HG03095 (cell line): ENCODE measurements at regions not wholly inside any gene's neighbourhood (a gene's known extent, or its start where the extent isn't known, plus 50 kb on each side); places are given as distances from the start of the nearest gene placed in this dataset.
"Not testable (repeated sequence)": the region's sequence is repeated elsewhere in the genome, so short reads cannot be mapped to it uniquely, and the experiment has no call there.

Experiments
- ATAC-seq: cut with Tn5 transposase; IDR thresholded peaks from one replicate; pipeline ENCODE4 v1.9.1; 2021; ENCODE audit warnings: moderate library complexity; ENCODE audit not compliant: unreplicated experiment

DNA sequence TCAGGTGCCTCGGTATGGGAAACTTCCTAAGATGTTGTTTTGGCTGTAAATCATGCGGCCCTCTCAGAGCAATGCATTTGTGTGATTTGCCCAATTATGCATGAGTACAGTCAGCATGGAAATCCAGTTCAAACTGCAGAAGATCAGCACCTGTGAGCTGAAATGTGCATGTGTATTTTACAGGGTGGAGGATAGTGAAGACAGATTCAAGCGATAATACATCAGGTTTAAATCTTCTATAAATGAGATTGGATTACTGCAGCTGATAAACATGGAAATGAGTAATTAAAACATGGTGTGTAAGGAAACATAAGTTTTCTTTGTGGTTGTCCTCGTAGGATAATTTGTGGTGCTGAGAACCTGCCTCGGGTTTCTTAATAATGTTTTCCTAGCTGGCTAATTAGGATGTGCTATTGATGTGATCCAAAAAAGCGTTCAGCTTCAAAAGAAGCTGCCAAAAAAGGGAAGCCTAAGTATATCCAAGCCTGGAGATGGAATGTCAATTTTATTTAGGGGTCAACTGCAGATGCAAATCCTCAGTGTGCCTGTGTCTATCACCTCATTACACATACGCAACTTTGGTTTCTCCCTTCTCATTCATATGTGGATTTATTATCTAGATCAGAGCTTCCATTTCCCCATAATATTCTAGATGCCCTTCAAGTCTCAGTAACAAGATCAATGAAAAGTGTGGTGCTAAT is 117.1 kb upstream of the CCDC28A start:
- no peak for ATAC-seq

DNA sequence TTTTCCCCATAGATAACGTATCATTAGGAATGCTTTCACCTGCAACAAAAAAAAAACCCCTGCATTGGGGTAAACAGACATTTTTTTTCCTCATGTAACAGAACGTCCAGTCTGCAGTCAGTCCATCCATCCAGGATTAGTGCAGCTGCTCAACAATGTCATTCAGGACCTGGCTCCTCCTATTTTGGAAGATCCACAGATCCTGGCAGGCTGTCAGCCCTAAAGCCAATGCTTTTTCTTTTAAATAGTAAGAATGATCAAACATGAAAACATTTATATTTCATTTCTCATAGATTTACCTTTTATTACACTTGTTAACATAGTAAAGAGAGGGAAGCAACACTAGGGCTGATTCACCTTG is 116.5 kb upstream of the CCDC28A start:
- ATAC-seq = no peak

DNA sequence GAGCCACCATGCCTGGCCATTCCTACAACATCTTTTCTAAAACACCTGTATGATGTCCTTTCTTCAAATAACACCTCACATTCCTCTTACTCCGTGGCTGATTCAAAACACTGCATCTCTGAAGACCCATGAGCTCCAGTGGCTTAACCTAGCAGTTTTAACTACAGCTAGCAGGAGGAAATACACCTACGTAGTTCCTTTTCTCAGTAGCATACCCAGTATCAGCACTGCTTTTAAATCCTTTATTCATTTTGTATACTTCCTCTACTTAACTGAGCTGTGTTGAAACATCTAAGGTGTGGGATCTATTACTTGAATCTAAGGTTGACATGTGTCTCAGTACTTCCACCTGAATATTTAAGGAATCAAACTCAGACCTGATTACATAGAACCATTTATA is 113.6 kb upstream of the CCDC28A start:
- no peak for ATAC-seq

DNA sequence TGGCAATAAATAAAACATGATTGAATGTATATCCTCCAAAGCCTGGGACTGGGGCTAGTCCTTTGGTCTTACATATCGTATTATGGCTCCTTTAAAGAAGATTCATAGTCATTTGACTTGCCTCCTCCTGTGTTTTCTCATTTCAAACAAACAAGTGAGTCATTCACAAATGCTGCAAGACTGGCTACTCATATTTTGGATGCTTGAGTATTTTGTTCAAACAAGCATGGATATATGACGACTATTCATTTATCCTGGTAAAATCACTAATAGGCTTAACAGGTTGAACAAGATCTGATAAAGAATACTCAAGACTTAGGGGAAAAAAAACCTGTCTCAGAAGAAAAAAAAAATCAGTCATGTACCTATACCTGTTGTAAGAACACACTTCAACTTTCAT is 111.1 kb upstream of the CCDC28A start:
- ATAC-seq = no peak

DNA sequence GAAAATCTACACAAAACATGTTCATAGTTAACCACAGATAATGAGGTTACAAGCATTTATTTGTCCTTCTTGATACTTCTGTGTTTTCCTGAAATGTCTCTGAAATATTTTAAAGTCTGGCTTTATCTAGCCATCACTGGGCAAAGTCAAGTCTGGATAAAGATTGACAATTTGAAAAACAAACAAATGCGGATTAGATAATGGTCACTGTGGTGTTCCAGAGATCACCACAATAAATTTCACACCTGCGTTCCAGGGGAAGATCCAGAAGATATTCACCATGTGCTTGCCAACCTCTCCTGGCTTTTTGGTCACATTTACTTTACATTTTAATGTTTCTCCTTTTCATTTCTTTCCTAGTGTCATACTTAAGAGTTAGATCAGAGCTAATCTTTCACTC is 109.7 kb upstream of the CCDC28A start:
- no peak for ATAC-seq

DNA sequence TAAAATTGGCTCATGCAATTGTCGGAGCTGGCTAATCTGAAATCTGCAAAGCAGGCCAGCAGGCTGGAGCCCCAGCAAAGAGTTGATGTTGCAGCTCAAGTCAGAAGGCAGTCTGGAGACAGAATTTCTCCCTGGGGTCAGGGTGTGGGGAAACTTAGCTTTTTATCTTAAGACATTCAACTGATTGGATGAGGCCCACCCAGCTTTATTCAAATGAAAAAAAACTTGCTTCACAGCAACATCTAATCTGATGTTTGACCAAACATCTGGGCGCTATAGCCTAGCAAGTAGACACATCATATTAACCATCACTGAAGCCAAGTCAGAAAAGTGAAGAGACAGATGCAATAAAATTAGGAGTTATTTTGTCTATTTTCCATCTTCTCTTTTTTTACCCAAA is 108.8 kb upstream of the CCDC28A start:
- no peak for ATAC-seq

DNA sequence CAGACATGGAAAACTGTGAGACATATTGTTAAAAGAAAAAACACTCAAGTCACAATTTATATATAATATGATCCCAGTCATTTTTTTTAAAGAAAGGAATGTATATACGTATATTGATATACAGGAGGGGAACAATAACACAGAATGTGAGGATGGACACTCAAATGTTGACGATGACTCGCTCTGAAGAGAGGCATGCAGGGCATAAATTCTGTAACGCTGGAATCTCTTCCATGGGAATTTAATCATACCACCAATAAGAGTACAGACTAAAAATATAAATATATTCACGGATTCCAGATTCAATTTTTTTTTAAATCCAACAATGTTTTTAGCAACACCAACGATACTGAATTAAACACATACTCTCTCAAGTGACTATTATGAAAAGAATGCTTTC is 106.9 kb upstream of the CCDC28A start:
- no peak for ATAC-seq

DNA sequence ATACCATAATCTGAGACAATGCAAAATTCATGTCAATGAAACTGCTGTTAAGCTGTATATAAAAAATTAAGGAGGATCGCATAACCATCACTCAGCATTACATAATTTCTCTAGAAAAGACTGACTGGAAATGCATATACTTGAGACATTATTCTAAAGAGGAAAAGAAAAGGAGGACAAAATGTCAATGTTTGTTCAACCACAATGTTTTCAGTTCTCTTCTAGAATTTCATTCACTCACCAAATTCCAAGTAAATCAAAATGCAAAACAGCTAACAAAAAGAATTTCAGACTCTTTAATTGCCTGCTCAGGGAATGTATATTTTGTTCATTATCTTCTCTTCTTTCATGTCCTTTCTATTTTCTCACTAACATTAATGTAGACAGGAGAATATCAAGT is 106.2 kb upstream of the CCDC28A start:
- no peak for ATAC-seq

DNA sequence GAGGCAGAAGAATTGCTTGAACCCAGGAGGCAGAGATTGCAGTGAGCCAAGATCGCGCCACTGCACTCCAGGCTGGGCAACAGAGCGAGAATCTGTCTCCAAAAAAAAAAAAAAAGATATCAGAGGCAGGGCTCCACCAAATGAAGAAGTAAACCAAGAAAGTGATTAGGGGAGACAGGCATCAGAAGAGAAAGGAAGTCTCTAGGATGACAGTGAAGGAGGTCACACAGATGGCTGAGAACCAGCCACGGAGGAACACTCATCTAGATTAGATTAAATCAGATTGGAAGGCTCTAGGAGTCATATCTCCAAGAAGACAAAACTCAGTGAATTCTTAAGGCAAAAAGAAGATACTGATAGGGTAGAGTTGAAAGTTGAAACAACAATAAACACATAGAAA is 102.2 kb upstream of the CCDC28A start:
- no peak for ATAC-seq

DNA sequence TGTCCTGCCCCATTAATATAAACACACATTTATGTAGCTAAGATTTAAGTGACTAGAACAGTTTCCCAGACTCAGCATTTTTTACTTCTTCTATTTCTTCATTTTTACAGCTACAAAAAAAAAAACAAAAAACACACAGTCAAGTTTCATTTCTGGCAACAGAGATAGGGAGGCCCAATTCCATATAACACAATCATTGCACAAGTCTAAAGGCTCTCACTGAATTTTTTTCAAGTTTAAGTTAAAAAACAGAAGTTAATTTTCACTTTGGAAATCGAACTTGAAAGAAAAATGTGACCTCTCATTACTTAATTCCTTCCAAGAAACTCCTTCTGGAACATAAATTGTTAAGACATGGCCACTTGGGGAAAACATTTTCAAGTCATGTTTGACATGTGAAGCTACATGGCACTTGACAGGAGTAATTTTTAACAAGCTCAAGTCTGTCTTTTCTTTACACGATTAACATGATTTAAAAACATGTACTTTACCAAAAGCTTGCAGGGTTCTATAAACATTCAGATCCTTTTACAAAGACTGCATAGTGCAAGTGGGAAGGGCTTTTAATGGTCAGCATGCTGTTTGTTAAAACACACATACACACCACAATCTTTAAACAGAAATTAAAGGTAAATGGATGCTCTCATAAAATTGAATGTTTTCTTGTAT is 100.1 kb upstream of the CCDC28A start:
- ATAC-seq = no peak

DNA sequence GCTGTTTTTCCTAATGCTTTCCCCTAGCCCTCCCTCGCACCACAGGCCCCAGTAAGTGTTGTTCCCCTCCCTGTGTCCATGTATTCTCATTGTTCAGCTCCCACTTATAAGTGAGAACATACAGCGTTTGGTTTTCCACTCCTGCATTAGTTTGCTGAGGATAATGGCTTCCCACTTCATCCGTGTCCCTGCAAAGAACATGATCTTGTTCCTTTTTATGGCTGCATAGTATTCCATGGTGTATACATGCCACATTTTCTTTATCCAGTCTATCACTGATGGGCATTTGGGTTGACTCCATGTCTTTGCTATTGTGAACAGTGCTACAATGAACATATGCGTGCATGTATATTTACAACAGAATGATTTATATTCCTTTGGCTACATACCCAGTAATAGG is 99.1 kb upstream of the CCDC28A start:
- ATAC-seq = not testable (repeated sequence)

DNA sequence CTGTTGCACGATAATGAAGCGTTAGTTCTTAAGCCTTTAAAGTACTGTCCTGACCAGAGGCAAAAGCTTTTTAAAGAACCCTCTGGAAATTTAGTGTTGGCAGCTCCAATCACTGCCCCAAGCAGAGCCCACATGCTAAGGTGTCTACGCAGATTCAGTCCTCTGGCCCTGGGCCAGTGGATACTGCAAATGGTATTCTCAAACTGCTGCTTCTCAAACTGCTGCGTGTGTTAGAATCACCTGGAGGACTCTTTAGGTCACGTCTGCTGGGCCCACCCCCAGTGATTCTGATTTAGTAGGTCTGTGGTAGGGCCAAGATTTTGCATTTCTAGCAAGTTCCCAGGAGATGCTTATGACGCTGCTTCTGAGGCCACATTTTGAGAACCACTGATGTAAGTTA is 96.0 kb upstream of the CCDC28A start:
- no peak for ATAC-seq

DNA sequence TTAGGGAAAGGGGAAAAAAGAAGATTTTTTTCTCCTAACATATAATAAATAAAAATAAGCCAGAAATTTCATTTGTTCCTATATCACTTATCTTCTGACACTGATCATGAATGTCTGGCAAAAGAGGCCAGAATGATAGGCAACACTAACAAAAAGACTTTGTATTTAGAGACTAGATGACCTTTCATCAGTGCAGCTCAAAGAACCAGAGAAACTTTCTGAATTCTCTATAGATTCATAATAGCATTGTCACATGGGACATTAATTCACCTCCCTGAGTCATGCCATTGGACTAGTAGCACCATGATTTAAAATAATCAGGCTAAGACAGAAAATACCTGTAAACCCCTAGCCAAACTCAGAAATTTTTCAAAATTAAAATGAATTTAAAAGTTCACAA is 95.4 kb upstream of the CCDC28A start:
- no peak for ATAC-seq

DNA sequence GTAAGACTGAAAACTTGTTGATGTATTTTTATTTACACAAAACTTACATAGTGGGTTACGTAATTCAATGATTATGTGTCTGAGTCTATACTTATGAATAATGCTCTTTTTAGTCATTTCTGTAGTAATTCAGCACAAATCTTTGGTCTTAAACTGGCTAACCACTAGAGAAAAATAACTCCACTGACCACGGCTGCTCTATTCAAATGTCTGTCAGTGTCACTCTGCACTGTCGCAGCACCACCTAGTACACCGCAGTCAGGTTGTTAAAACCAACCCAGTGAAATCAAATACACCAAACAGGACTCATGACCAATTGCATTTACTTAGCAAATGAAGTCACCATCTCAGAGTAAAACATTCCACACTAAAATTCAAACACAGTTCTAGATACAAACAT is 93.5 kb upstream of the CCDC28A start:
- no peak for ATAC-seq

DNA sequence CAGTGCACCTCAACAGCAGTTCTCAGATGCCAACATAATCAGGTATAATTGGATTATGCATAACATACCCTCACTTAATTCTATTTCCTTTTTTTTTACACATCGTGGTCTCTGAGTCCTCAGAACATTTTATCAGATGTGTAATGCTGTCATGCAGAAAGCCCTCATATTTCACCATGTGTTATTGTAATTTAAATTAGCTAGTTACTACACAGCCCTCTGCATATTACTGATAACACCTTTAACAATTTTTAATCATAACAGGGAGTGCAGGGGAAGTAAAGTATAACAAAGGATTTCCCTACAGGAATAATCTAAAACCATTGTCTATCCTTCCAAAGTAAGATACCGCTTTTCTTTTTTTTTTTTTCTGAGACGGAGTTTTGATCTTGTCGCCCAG is 91.9 kb upstream of the CCDC28A start:
- ATAC-seq = no peak

DNA sequence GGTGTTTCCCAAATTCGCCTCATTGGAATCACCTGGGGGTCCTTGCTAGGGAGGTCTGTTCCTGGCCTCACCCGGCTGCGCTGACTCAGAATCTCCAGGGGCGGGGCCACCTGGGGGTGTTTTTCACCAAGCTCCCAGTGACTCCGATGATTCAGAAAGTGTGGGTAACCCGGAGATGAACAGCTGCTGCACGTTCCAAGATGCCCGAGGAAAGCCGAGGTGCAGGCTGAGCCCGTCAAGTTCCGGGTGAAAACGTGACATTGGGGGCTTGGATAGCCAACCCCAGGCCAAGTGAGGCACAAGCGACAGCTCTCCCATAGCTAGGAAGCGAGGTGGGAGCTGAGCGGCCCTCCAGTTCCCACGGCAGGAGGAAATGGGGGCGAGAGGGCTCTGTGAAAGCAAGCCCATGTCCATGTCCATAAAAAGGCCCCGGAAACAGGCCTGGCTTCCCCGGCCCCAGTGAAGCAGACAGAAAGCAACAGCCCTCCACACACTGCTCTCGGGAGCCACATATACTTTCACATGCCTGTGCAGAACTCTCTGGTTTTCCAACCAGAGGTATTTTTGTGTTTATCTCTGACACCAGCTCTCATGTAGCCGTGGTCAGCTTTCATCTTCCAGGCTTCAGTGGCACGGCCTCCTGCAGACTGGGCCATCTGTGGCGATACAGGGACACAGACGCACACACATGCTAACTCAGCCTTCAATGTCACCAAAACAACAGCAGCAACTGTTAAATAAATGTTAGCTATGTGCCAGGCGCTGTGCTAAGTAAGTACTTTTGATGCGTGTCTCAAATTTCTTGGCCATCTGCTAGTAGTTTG is 90.7 kb upstream of the CCDC28A start:
- no peak for ATAC-seq

DNA sequence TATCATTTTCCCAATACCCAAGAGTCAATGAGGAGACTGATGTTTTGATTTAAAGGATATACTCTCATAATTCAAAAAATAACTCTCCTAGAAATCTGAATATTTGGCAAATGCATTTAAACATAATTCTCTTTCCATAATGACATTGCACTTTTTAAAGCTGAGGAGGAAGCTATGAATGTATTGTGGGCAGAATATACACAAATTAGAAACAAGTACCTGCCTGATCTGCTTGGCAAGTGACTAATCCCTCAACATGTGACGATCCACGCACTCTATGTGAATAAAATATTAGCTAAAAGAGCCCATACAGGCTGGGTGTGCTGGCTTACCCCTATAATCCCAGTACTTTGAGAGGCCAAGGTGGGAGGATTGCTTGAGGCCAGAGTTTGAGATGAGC is 88.3 kb upstream of the CCDC28A start:
- ATAC-seq = no peak

DNA sequence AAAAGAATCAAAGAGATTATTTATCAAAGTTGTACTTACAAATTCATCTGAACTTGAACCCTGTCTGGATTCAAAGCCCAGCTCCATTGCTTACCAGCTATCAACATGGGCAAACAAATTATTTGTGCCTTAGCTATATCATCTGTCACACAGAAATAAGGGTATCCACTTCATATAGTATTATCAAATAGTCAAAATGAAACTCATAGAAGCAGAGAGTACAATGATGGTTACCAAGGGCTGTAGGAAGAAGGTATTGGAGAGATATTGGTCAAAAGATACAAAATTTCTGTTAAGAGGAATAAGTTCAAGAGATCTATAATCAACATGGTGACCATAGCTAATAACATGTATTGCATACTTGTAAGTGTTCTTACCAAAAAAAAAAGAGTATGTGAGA is 87.8 kb upstream of the CCDC28A start:
- ATAC-seq = no peak

DNA sequence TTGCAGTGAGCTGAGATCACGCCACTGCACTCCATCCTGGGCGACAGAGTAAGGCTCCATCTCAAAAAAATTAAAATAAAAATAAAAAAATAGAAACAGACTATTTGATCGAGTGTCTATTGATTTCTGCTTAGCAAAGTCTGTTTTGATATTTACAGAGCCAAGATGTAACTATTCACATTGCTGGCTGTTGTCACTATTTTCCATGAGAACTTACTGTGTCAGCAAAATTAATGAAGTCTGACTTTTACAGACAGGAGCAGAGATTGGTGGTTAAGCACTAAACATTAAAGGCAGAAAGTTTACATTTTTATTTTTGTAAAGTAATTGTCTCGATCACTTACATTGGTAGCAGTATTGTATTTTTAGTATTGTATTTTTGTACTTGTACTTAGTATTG is 85.0 kb upstream of the CCDC28A start:
- no peak for ATAC-seq

DNA sequence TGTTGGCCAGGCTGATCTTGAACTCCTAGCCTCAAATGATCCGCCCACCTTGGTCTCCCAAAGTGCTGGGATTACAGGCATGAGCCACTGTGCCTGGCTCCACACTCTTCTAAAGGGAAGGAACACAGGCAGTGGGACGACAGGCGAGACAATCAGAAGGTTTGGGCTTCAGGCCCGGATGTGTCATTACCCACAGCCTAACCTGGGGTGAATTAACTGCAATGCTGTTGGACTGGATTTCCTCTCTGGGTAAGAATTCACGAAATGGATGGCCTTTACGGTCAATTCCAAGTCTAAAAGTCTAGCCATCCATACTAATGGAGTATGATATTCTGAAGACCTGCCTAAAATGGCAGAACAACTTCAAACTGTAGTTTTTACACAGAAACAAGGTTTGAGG is 83.7 kb upstream of the CCDC28A start:
- ATAC-seq = no peak

DNA sequence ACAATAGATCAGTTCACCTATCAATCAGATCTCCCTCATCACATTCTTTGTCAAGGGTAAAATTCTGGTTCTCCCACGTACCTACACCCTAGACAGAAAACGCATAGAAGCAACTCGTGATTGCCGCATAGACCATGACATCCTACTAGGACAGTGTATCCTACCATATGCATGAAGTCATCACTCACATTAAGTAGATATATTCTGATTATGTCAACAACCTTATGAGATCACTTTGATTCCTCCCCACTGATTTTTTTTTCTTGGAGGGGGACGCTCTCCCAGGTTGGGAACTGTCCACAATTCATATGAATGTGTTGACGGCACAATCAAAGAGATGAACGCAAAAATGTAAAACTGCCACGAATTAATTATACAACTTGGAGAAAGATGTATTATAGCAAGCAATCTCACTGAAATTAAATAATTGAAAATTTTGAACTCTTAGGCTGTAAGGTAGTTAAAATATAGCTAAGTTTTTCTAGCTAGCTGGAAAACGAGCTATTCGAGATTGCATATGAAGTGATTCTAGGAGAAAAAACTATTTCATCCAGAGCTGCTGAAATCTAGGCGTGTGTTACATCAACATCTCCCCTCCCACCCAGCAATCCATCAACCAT is 82.5 kb upstream of the CCDC28A start:
- no peak for ATAC-seq

DNA sequence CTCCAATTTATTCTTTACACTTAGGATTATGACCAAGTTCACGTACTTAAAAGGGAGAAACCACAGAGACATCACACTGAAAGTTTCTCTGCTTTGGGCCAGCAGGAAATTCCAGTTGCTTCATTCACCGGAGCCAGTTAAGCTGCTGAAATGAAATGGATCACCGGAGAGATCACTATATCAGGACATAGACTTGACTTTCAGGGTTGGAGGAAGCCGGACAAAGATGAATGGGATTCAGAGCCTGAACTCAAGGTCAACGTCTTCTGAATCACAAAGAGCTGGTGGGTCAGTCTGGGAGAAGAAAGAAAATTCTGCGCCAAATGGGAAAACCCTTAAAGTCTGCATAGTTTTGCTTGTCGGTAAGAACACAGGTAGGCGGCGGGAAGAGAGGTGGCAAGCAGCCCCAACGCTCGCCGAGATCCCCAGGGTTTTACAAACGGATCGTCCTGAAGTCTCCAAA is 81.9 kb upstream of the CCDC28A start:
- ATAC-seq = no peak
